ENCODE measurements at regions not wholly inside any gene's neighbourhood (a gene's known extent, or its start where the extent isn't known, plus 50 kb on each side); places are given as distances from the start of the nearest gene placed in this dataset.

GRCh38 chr11:2071748-2072385 is 67.3 kb downstream of the IGF2 start:
- H2BK120ac ChIP-seq (ENCODE audit: low read depth, low read length) = no peak overlapping the region
- TF ChIP-seq RFX5 (IDR thresholded peaks at IDR 0.05; ENCODE audit: low read depth, low read length) (no peak), SMC3 (IDR thresholded peaks at IDR 0.05; ENCODE audit: low read depth, low read length) (no peak), FOS (IDR thresholded peaks at IDR 0.05; ENCODE audit: low read depth, low read length) (no peak)
- H3K23ac ChIP-seq (ENCODE audit: low read depth, low read length) = no peak overlapping the region
- intact Hi-C loops (cut with micrococcal nuclease) = no loop called here
- H3K4me3 ChIP-seq (ENCODE audit: insufficient read depth, low read depth, low read length) = no peak overlapping the region
- H3K56ac ChIP-seq (ENCODE audit: extremely low read depth, insufficient read depth, low read length) = no peak overlapping the region
- ChIA-PET POLR2A (ENCODE audit: unreplicated experiment) (no interaction called here), CTCF (no interaction called here)
- H4K8ac ChIP-seq (ENCODE audit: low read depth in 2 of 2, low read length in 2 of 2) = no peak overlapping the region
- no peaks in the 10 kb centered on the region for H3K36me3 ChIP-seq (ENCODE audit: control insufficient read depth, insufficient read depth, low read length)
- H2AK5ac ChIP-seq (ENCODE audit: low read depth, low read length) = no peak overlapping the region
- H4K5ac ChIP-seq (ENCODE audit: low read depth, low read length) = no peak overlapping the region
- no peak overlapping the region for H2BK20ac ChIP-seq (ENCODE audit: low read depth, low read length)
- H2AFZ ChIP-seq (replicated peaks; ENCODE audit: low read length, poor library complexity) = no peak overlapping the region
- H3K4me2 ChIP-seq (ENCODE audit: low read depth, low read length) = no peak overlapping the region
- no peak overlapping the region for H3K4ac ChIP-seq (ENCODE audit: low read depth, low read length)
- H2BK15ac ChIP-seq (ENCODE audit: low read depth, low read length) = no peak overlapping the region
- no peak overlapping the region for H2BK5ac ChIP-seq (ENCODE audit: low read depth, low read length, poor library complexity, severe bottlenecking)
- no peak overlapping the region for H3K27ac ChIP-seq (ENCODE audit: insufficient read depth, low read length)
- no peak overlapping the region for H3K18ac ChIP-seq (ENCODE audit: low read depth, low read length)
- ATAC-seq (ENCODE audit: low read depth) = no peak; the same call in 1 of the 2 replicates
- H3K9me3 ChIP-seq (ENCODE audit: control insufficient read depth, insufficient read depth, low read length) = 0 out of 2 replicates have a peak, but pooled peaks cover 2% of the 10 kb centered on the region
- WGBS, 2 experiments (ENCODE audit: extremely low coverage in 2 of 2, insufficient read length in 1 of 2) = 74% methylated on average over 3 of the region's 11 CpGs; no CpG with 5 or more reads in 1 of the 2 experiments
- no peak for DNase-seq
- H3K27me3 ChIP-seq (ENCODE audit: control insufficient read depth, insufficient read depth, low read length) = peaks cover 35% of the 10 kb centered on the region
- BruUV-seq (replicated peaks) = no TSS peak
- H3K9ac ChIP-seq (ENCODE audit: low read depth, low read length) = no peak overlapping the region
- H4K91ac ChIP-seq (ENCODE audit: insufficient read depth, low read depth, low read length) = no peak overlapping the region; the same call in 1 of the 2 replicates
- in situ Hi-C loops (cut with MboI; ENCODE audit: low sequenced_read_pairs) = no loop called here
- dilution Hi-C loops (cut with HindIII; ENCODE audit: low sequenced_read_pairs, unreplicated experiment) = no loop called here
- H4K20me1 ChIP-seq (ENCODE audit: insufficient read depth, low read length) = no peaks in the 10 kb centered on the region
- no peak overlapping the region for H2AK9ac ChIP-seq (replicated peaks; ENCODE audit: low read depth, low read length, poor library complexity)
- peaks cover 10% of the 10 kb centered on the region for H3K9me1 ChIP-seq (ENCODE audit: insufficient read depth, low read length)
- H3K4me1 ChIP-seq (ENCODE audit: control insufficient read depth, insufficient read depth, low read length) = peaks cover 5% of the 10 kb centered on the region
- H3K14ac ChIP-seq (replicated peaks; ENCODE audit: low read depth, low read length) = no peak overlapping the region
- no peaks in the 10 kb centered on the region for H3K79me1 ChIP-seq (ENCODE audit: low read depth in 1 of 2, low read length in 2 of 2)
